WTC11 (cell line): ENCODE measurements at regions not wholly inside any gene's neighbourhood (a gene's known extent, or its start where the extent isn't known, plus 50 kb on each side); places are given as distances from the start of the nearest gene placed in this dataset.

Experiments
- ATAC-seq: fragments of 200-7000 bp; cut with Tn5 transposase; 2 replicates; pipeline ENCODE4 v1.10.0; 2021; ENCODE audit warnings: mild to moderate bottlenecking, moderate library complexity
- CTCF ChIA-PET: fragments of 300-600 bp; sonication (Branson Sonifier 250); formaldehyde crosslinking; loops from one replicate; lab custom pipeline; 2021; ENCODE audit warnings: antibody characterized with exemption; lab: Charles Lee
- POLR2A ChIA-PET: fragments of 350-600 bp; sonication (Branson Sonifier 250); formaldehyde crosslinking; loops from one replicate; lab custom pipeline; 2021; ENCODE audit warnings: antibody characterized with exemption; lab: Charles Lee
- DNase-seq: peaks from one replicate; pipeline ENCODE4 v3.0.0; 2021; ENCODE audit warnings: low spot score
- H3K27ac Mint-ChIP-seq: 2 replicates; pipeline ENCODE4 v1.8.0; 2021; ENCODE audit warnings: mixed read lengths
- H3K27me3 Mint-ChIP-seq: 2 replicates; pipeline ENCODE4 v1.8.0; 2021; ENCODE audit warnings: low read depth, mild to moderate bottlenecking, moderate library complexity, mixed read lengths
- H3K36me3 Mint-ChIP-seq: 2 replicates; pipeline ENCODE4 v1.8.0; 2021; ENCODE audit warnings: mixed read lengths
- H3K4me1 Mint-ChIP-seq: 2 replicates; pipeline ENCODE4 v1.8.0; 2022; ENCODE audit warnings: mixed read lengths
- H3K4me3 Mint-ChIP-seq: 2 replicates; pipeline ENCODE4 v1.8.0; 2021; ENCODE audit warnings: mild to moderate bottlenecking, moderate library complexity, mixed read lengths
- H3K9me3 Mint-ChIP-seq: 2 replicates; pipeline ENCODE4 v1.8.0; 2021; ENCODE audit warnings: mixed read lengths
- E2F1 ChIP-seq: sonication (generic); formaldehyde crosslinking; IDR thresholded peaks from 2 replicates; pipeline ENCODE4 v1.8.0; 2022; ENCODE audit warnings: mild to moderate bottlenecking, missing genetic modification reagents
- ELF4 ChIP-seq: sonication (generic); formaldehyde crosslinking; IDR thresholded peaks from 2 replicates; pipeline ENCODE4 v1.8.1; 2022; ENCODE audit warnings: low read depth, mild to moderate bottlenecking, moderate library complexity, missing genetic modification reagents
- ETV6 ChIP-seq: sonication (generic); formaldehyde crosslinking; IDR thresholded peaks from 2 replicates; pipeline ENCODE4 v1.8.1; 2022; ENCODE audit warnings: mild to moderate bottlenecking, missing genetic modification reagents
- FOXJ3 ChIP-seq: sonication (generic); formaldehyde crosslinking; IDR thresholded peaks from 2 replicates; pipeline ENCODE4 v1.9.0; 2021; ENCODE audit warnings: missing genetic modification reagents, mild to moderate bottlenecking, borderline replicate concordance
- FOXK1 ChIP-seq: sonication (generic); formaldehyde crosslinking; IDR thresholded peaks from 2 replicates; pipeline ENCODE4 v1.8.0; 2022; ENCODE audit warnings: mild to moderate bottlenecking, moderate library complexity, missing genetic modification reagents
- HMGA2 ChIP-seq: fragments of 250-450 bp; sonication (Bioruptor Pico); IDR thresholded peaks from 2 replicates; pipeline ENCODE4 v1.4.0; 2021; ENCODE audit warnings: mild to moderate bottlenecking, moderate library complexity
- IRF2 ChIP-seq: sonication (generic); formaldehyde crosslinking; IDR thresholded peaks from 2 replicates; pipeline ENCODE4 v1.8.0; 2022; ENCODE audit warnings: low read depth, missing genetic modification reagents, borderline replicate concordance
- JAZF1 ChIP-seq: fragments of 250-450 bp; sonication (Bioruptor Pico); IDR thresholded peaks from 2 replicates; pipeline ENCODE4 v1.9.0; 2021; ENCODE audit warnings: moderate library complexity, mild to moderate bottlenecking, inconsistent platforms
- MAX ChIP-seq: sonication (generic); formaldehyde crosslinking; IDR thresholded peaks from 2 replicates; pipeline ENCODE4 v1.8.0; 2022; ENCODE audit warnings: mild to moderate bottlenecking, missing genetic modification reagents
- NFE2L1 ChIP-seq: sonication (generic); formaldehyde crosslinking; IDR thresholded peaks from 2 replicates; pipeline ENCODE4 v1.8.1; 2023; ENCODE audit warnings: missing genetic modification reagents
- PRRX2 ChIP-seq: fragments of 250-450 bp; sonication (Bioruptor Pico); IDR thresholded peaks from 2 replicates; pipeline ENCODE4 v1.8.0; 2021; ENCODE audit warnings: mild to moderate bottlenecking
- RELA ChIP-seq: sonication (generic); formaldehyde crosslinking; IDR thresholded peaks from 2 replicates; pipeline ENCODE4 v1.8.1; 2022; ENCODE audit warnings: missing genetic modification reagents, mild to moderate bottlenecking, borderline replicate concordance
- SMAD4 ChIP-seq: sonication (generic); formaldehyde crosslinking; IDR thresholded peaks from 2 replicates; pipeline ENCODE4 v1.8.0; 2022; ENCODE audit warnings: mild to moderate bottlenecking, missing genetic modification reagents
- STAT6 ChIP-seq: sonication (generic); formaldehyde crosslinking; conservative IDR thresholded peaks from 2 replicates; pipeline ENCODE4 v1.8.1; 2023; ENCODE audit warnings: mild to moderate bottlenecking, low read depth, missing genetic modification reagents, moderate library complexity
- ZBTB21 ChIP-seq: sonication (generic); formaldehyde crosslinking; IDR thresholded peaks from 2 replicates; pipeline ENCODE4 v1.8.1; 2023; ENCODE audit warnings: mild to moderate bottlenecking, missing genetic modification reagents, borderline replicate concordance
- ZMAT4 ChIP-seq: fragments of 250-450 bp; sonication (Bioruptor Pico); IDR thresholded peaks from 2 replicates; pipeline ENCODE4 v1.9.0; 2021; ENCODE audit warnings: mild to moderate bottlenecking
- TF ChIP-seq, protein P1 (sequence below): sonication (generic); formaldehyde crosslinking; IDR thresholded peaks from 2 replicates; pipeline ENCODE4 v1.8.1; 2022; ENCODE audit warnings: low read depth, missing genetic modification reagents, borderline replicate concordance
- TF ChIP-seq, protein P2 (sequence below): fragments of 250-450 bp; sonication (Bioruptor Pico); conservative IDR thresholded peaks from 2 replicates; pipeline ENCODE4 v1.9.0; 2021; ENCODE audit warnings: mild to moderate bottlenecking
- TF ChIP-seq, protein P3 (sequence below): fragments of 250-450 bp; sonication (Bioruptor Pico); IDR thresholded peaks from 2 replicates; pipeline ENCODE4 v1.9.0; 2021; ENCODE audit warnings: mild to moderate bottlenecking, borderline replicate concordance
- TF ChIP-seq, protein P4 (sequence below): fragments of 250-450 bp; sonication (Bioruptor Pico); IDR thresholded peaks from 2 replicates; pipeline ENCODE4 v1.9.0; 2021; ENCODE audit warnings: moderate library complexity, mild to moderate bottlenecking, inconsistent platforms, borderline replicate concordance

- DNase-seq (no peak), ATAC-seq (peak; percentile 70)
- H3K27me3 Mint-ChIP-seq: no peaks in the 10 kb centered on the region; the same call in none of the 2 replicates
- no peak overlapping the region for H3K4me3 Mint-ChIP-seq
- no peak for TF ChIP-seq ELF4 (CRISPR knock-in tag)
- no peak for TF ChIP-seq ZMAT4 (CRISPR knock-in tag)
- no peak for TF ChIP-seq RELA
- no peak for TF ChIP-seq E2F1
- TF ChIP-seq HMGA2 (CRISPR knock-in tag): no peak
- TF ChIP-seq, protein P1, sequence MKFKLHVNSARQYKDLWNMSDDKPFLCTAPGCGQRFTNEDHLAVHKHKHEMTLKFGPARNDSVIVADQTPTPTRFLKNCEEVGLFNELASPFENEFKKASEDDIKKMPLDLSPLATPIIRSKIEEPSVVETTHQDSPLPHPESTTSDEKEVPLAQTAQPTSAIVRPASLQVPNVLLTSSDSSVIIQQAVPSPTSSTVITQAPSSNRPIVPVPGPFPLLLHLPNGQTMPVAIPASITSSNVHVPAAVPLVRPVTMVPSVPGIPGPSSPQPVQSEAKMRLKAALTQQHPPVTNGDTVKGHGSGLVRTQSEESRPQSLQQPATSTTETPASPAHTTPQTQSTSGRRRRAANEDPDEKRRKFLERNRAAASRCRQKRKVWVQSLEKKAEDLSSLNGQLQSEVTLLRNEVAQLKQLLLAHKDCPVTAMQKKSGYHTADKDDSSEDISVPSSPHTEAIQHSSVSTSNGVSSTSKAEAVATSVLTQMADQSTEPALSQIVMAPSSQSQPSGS (CRISPR knock-in tag): no peak
- no peak for TF ChIP-seq NFE2L1 (CRISPR knock-in tag)
- TF ChIP-seq, protein P2, sequence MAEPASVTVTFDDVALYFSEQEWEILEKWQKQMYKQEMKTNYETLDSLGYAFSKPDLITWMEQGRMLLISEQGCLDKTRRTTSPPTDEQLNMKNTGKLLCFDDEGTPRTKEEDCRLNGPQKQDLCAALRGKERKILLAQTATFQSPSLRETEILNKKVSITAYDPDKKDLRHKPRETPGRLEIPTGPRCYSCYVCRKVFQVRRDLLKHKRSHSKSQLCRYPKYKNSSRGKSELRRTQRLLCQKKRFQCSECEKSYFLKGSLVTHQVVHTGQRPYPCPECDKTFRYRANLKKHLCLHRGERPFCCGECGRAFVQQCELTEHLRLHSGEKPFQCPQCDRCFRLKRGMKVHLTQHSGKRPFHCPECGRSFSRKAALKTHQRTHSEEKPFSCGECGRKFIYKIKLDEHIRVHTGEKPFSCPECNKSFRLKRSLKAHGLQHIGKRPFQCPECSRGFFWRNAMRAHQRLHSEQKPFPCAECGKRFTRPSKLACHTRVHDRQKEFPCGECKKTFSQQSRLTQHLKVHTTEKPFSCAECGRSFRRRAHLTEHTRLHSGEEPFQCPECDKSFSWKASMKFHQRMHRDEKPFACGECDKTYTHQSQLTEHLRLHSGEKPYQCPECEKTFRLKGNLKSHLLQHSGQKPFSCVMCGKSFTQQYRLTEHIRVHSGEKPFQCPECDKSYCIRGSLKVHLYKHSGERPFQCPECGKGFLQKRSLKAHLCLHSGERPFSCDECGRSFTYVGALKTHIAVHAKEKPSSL (CRISPR knock-in tag): no peak
- TF ChIP-seq, protein P3, sequence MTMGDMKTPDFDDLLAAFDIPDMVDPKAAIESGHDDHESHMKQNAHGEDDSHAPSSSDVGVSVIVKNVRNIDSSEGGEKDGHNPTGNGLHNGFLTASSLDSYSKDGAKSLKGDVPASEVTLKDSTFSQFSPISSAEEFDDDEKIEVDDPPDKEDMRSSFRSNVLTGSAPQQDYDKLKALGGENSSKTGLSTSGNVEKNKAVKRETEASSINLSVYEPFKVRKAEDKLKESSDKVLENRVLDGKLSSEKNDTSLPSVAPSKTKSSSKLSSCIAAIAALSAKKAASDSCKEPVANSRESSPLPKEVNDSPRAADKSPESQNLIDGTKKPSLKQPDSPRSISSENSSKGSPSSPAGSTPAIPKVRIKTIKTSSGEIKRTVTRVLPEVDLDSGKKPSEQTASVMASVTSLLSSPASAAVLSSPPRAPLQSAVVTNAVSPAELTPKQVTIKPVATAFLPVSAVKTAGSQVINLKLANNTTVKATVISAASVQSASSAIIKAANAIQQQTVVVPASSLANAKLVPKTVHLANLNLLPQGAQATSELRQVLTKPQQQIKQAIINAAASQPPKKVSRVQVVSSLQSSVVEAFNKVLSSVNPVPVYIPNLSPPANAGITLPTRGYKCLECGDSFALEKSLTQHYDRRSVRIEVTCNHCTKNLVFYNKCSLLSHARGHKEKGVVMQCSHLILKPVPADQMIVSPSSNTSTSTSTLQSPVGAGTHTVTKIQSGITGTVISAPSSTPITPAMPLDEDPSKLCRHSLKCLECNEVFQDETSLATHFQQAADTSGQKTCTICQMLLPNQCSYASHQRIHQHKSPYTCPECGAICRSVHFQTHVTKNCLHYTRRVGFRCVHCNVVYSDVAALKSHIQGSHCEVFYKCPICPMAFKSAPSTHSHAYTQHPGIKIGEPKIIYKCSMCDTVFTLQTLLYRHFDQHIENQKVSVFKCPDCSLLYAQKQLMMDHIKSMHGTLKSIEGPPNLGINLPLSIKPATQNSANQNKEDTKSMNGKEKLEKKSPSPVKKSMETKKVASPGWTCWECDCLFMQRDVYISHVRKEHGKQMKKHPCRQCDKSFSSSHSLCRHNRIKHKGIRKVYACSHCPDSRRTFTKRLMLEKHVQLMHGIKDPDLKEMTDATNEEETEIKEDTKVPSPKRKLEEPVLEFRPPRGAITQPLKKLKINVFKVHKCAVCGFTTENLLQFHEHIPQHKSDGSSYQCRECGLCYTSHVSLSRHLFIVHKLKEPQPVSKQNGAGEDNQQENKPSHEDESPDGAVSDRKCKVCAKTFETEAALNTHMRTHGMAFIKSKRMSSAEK (CRISPR knock-in tag): no peak
- TF ChIP-seq ZBTB21 (CRISPR knock-in tag): no peak
- no peak for TF ChIP-seq ETV6 (CRISPR knock-in tag)
- no peaks in the 10 kb centered on the region for H3K36me3 Mint-ChIP-seq
- no peak overlapping the region for H3K27ac Mint-ChIP-seq
- POLR2A ChIA-PET: no interaction called here
- CTCF ChIA-PET: interaction anchor here (0.8 to 2.5 kb wide), 3 partner anchors 436 to 445 kb away, joined by 3 to 5 read pairs (median 3); no protein-coding TSS in a partner anchor
- H3K9me3 Mint-ChIP-seq: peaks cover 10% of the 10 kb centered on the region
- peaks cover 24% of the 10 kb centered on the region for H3K4me1 Mint-ChIP-seq
Observed at GRCh38 chr9:90038763-90039162, 434.0 kb downstream of the GADD45G start.

- no peak for ATAC-seq
- H3K27me3 Mint-ChIP-seq: no peaks in the 10 kb centered on the region; the same call in 1 of the 2 replicates
- ChIA-PET POLR2A (no interaction called here), CTCF (interaction anchor here (1.0 to 1.3 kb wide), 3 partner anchors 55 to 451 kb away, joined by 3 to 6 read pairs (median 5); no protein-coding TSS in a partner anchor)
- peaks cover 20% of the 10 kb centered on the region for H3K4me1 Mint-ChIP-seq
- H3K9me3 Mint-ChIP-seq: peaks cover 10% of the 10 kb centered on the region
- peak overlapping the region; percentile 11; the same call in 1 of the 2 replicates for H3K27ac Mint-ChIP-seq
- no peaks in the 10 kb centered on the region for H3K36me3 Mint-ChIP-seq
- no peak for DNase-seq
- H3K4me3 Mint-ChIP-seq: no peak overlapping the region
- TF ChIP-seq JAZF1 (CRISPR knock-in tag) (no peak), IRF2 (no peak), SMAD4 (CRISPR knock-in tag) (no peak), STAT6 (CRISPR knock-in tag) (no peak), FOXJ3 (no peak), FOXK1 (no peak), PRRX2 (CRISPR knock-in tag) (no peak), MAX (CRISPR knock-in tag) (no peak)
- TF ChIP-seq, protein P4, sequence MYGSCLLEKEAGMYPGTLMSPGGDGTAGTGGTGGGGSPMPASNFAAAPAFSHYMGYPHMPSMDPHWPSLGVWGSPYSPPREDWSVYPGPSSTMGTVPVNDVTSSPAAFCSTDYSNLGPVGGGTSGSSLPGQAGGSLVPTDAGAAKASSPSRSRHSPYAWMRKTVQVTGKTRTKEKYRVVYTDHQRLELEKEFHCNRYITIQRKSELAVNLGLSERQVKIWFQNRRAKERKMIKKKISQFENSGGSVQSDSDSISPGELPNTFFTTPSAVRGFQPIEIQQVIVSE (CRISPR knock-in tag): no peak
Observed at GRCh38 chr9:90044263-90044662, 439.5 kb downstream of the GADD45G start.
